ENCODE measurements at regions not wholly inside any gene's neighbourhood (a gene's known extent, or its start where the extent isn't known, plus 50 kb on each side); places are given as distances from the start of the nearest gene placed in this dataset.

GRCh38 chr11:119934267-119934666 lies 203.6 kb downstream of the TRIM29 start:
- TF ChIP-seq CTCF (IDR thresholded peaks at IDR 0.05) = no peak
- no peak for TF ChIP-seq POLR2A (IDR thresholded peaks at IDR 0.05)
